SK-N-MC (cell line): ENCODE measurements at regions not wholly inside any gene's neighbourhood (a gene's known extent, or its start where the extent isn't known, plus 50 kb on each side); places are given as distances from the start of the nearest gene placed in this dataset.

ENCODE experiments used
- DNase-seq: peaks from one replicate; pipeline ENCODE4 v3.0.0-alpha.2; 2011; ENCODE audit warnings: low read depth, low spot score
- H3K27ac ChIP-seq: fragments of 200-600 bp; sonication (generic); 2 replicates; pipeline ENCODE4 v1.5.1; 2016; ENCODE audit warnings: mixed run types
- H3K36me3 ChIP-seq: fragments of 200-600 bp; sonication (generic); 2 replicates; pipeline ENCODE4 v1.6.1; 2017; ENCODE audit warnings: antibody characterized with exemption, low read length, mixed read lengths; ENCODE audit not compliant: insufficient read depth
- H3K4me3 ChIP-seq: fragments of 200-600 bp; sonication (generic); 2 replicates; pipeline ENCODE4 v1.5.1; 2016
- H3K9ac ChIP-seq: fragments of 200-600 bp; sonication (generic); 2 replicates; pipeline ENCODE4 v1.8.0; 2017; ENCODE audit warnings: mixed run types, mixed read lengths; ENCODE audit not compliant: insufficient read length
- H3K9me3 ChIP-seq: fragments of 200-600 bp; sonication (generic); 2 replicates; pipeline ENCODE4 v1.6.1; 2017; ENCODE audit warnings: low read depth, mild to moderate bottlenecking, antibody characterized with exemption, low read length, moderate library complexity, mixed read lengths
- EZH2 ChIP-seq: fragments of 200-600 bp; sonication (generic); IDR thresholded peaks from one replicate; pipeline ENCODE4 v1.6.1; 2017; ENCODE audit warnings: antibody characterized with exemption
- FOXP2 ChIP-seq: optimal IDR thresholded peaks from 2 replicates; pipeline ENCODE3; 2011; ENCODE audit warnings: mild to moderate bottlenecking, moderate library complexity; ENCODE audit not compliant: insufficient read depth; ENCODE audit errors: extremely low read length, control extremely low read depth
- POLR2AphosphoS5 ChIP-seq: IDR thresholded peaks from 2 replicates; pipeline ENCODE4 v1.6.1; 2012; ENCODE audit warnings: mild to moderate bottlenecking, low read depth, low read length, borderline replicate concordance

DNA sequence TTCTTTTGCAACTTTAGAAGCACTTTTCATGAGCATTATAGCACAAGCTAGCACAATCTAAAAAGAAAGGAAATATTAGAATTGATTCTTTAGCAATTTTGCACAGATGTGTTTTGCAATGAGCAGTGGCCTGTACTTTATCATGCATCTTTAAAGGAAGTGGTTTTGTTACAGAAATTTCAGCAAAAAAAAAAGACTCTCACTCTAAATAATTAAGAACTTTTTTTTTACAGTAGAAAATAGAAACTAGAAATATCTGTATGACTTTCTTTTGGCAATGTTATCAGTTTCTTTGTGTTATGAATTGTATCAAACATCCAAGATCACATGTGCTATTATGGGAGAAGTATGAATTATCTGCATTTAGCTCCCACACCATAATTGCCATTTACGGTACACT lies 195.7 kb upstream of the KLF6 start:
- H3K4me3 ChIP-seq: no peak overlapping the region
- no peak for DNase-seq
- H3K36me3 ChIP-seq: no peaks in the 10 kb centered on the region
- H3K27ac ChIP-seq: no peak overlapping the region
- no peaks in the 10 kb centered on the region for H3K9me3 ChIP-seq
- no peak for TF ChIP-seq FOXP2
- H3K9ac ChIP-seq: no peak overlapping the region

DNA sequence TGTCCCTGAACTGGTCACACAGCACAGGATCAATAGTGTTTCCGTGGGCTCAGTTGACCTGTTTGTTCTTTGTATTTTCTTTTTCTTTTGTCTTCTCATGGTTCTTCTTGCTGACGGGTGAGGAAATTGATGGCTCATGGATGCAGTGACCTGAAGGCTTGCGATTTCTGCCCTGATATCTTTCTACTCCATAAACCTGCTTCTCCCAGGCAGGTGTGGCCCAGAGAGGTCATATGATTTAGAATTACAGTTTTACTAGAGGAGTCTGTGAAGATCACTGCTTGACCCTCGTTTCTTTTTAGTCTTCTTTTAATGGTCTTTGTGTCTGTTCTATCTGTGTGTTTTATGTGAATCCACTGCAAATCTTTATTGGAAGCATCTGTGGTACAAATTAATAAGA lies 195.1 kb upstream of the KLF6 start:
- Histone ChIP-seq H3K9me3 (no peaks in the 10 kb centered on the region), H3K4me3 (no peak overlapping the region), H3K27ac (no peak overlapping the region), H3K36me3 (no peaks in the 10 kb centered on the region), H3K9ac (no peak overlapping the region)
- no peak for TF ChIP-seq POLR2AphosphoS5
- no peak for TF ChIP-seq EZH2
- no peak for TF ChIP-seq FOXP2
- DNase-seq: no peak

DNA sequence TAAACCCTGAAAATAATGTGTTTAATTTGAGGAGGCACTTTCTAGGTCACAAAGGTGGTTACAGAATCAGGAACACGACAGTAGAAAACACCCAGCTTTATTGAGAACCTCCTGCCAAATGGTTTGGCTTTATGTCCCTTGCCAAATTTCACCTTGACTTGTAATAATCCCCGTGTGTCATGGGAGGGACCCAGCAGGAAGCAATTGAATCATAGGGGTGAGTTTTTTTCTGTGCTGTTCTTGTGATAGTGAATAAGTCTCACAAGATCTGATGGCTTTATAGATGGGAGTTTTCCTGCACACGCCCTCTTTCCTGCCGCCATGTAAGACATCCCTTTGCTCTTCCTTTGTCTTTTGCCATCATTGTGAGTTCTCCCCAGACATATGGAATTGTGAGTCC lies 193.8 kb upstream of the KLF6 start:
- Histone ChIP-seq H3K9me3 (no peaks in the 10 kb centered on the region), H3K36me3 (no peaks in the 10 kb centered on the region), H3K27ac (no peak overlapping the region), H3K9ac (no peak overlapping the region), H3K4me3 (no peak overlapping the region)
- TF ChIP-seq EZH2 (no peak), POLR2AphosphoS5 (no peak), FOXP2 (no peak)
- DNase-seq: no peak

DNA sequence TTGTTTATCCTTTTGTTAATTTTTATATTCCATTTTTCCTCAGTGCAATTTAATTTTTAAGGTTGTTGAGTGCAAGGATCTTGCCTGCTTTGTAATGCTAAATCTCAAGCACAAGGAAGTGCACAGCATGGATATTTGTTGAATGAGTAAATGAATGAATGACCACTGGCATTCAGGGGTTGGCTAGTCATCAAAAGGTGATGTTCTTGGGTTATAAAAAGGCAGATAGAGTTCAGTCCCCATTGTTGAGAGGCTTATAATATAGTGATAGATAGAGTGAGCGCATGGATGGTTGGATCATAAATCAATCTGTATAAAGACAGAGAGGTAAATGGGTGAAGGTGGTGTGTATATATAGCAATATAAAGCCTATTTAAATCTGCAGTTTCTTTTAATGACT lies 193.2 kb upstream of the KLF6 start:
- Histone ChIP-seq H3K4me3 (no peak overlapping the region), H3K27ac (no peak overlapping the region), H3K36me3 (no peaks in the 10 kb centered on the region), H3K9ac (no peak overlapping the region), H3K9me3 (no peaks in the 10 kb centered on the region)
- no peak for DNase-seq
- TF ChIP-seq EZH2: no peak
- TF ChIP-seq FOXP2: no peak
- no peak for TF ChIP-seq POLR2AphosphoS5

DNA sequence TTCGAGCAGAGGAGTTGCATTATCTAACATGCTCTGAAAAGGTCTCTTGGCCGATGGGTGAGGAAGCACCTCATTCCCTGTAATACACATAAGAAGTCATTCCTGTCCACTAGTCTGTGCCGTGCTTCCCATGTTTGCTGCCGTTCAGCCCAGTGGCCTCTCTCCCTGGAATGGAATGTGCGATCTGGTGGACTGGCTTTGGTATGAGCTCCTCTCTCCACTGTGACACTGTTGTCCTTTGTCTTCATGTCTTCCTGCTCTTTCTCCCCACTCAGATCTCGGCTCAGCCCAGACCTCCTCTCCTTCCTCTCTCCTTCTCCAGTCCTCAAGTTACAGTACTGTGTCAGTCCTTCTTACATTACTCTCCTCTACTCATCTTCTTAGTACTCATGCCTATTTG lies 192.8 kb upstream of the KLF6 start:
- no peaks in the 10 kb centered on the region for H3K9me3 ChIP-seq
- H3K9ac ChIP-seq: no peak overlapping the region
- H3K4me3 ChIP-seq: no peak overlapping the region
- no peaks in the 10 kb centered on the region for H3K36me3 ChIP-seq
- no peak for DNase-seq
- TF ChIP-seq EZH2: no peak
- TF ChIP-seq POLR2AphosphoS5: no peak
- no peak for TF ChIP-seq FOXP2
- no peak overlapping the region for H3K27ac ChIP-seq

DNA sequence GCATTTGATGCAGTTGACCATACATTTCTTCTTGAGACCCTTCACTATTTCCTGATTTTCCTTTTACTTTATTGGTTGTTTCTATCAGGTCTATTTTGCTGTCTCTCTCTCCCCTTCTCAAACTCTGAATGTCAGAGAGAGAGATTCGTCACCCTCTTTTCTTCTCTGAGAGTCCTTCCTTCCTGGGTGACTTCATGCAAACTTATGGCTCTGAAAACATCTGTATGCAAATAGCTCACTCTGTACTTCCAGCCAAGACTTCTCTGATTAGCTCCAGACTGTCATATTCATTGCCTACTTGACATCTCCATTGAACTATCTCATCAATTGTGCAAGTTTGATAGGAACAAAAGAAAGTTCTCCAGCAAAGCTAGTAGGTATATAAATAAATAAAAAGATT lies 191.7 kb upstream of the KLF6 start:
- TF ChIP-seq EZH2 (no peak), POLR2AphosphoS5 (no peak), FOXP2 (no peak)
- no peak for DNase-seq
- no peak overlapping the region for H3K27ac ChIP-seq
- H3K36me3 ChIP-seq: no peaks in the 10 kb centered on the region
- no peak overlapping the region for H3K4me3 ChIP-seq
- H3K9ac ChIP-seq: no peak overlapping the region
- no peaks in the 10 kb centered on the region for H3K9me3 ChIP-seq

DNA sequence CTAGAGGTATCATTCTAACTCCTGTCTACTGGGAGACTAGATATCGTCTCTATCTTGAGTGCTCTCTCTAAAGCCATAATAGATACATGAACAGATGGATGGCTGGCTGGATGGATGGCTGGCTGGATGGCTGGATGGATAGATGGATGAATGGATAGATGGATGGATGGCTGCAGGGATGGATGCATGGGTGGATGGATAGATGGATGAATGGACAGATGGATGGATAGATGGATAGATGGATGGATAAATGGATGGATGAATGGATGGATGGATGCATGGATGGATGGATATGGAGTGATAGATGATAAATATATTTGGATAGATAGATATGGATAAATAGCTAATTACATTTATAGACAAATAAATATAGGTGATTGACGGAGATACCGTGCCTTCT lies 191.2 kb upstream of the KLF6 start:
- TF ChIP-seq FOXP2: no peak
- no peak for TF ChIP-seq POLR2AphosphoS5
- no peak for TF ChIP-seq EZH2
- no peak overlapping the region for H3K4me3 ChIP-seq
- no peak overlapping the region for H3K27ac ChIP-seq
- H3K9me3 ChIP-seq: no peaks in the 10 kb centered on the region
- no peak for DNase-seq
- no peak overlapping the region for H3K9ac ChIP-seq
- H3K36me3 ChIP-seq: no peaks in the 10 kb centered on the region

DNA sequence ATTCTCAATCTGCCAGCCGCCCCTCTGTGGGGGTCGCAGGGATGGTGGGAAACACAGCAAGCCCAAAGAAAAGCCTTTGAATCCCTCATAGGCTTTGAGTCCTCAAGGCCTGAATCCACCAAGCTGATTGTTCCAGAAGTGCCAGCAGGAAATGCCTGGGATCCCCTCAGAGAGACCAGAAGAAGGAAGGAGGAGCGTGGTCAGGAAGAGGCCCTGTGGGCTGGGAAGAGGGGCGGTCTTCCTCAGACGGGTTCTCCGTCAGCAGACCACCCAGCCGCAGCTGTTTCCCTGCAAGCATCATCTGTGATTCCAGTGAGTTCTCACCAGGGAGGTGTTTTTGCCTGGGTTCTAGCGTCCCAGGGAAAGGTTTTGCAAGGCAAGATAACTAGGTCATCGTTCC lies 190.0 kb upstream of the KLF6 start:
- Histone ChIP-seq H3K27ac (no peak overlapping the region), H3K36me3 (no peaks in the 10 kb centered on the region), H3K9me3 (no peaks in the 10 kb centered on the region), H3K9ac (no peak overlapping the region), H3K4me3 (no peak overlapping the region)
- TF ChIP-seq EZH2 (no peak), POLR2AphosphoS5 (no peak), FOXP2 (no peak)
- DNase-seq: no peak

DNA sequence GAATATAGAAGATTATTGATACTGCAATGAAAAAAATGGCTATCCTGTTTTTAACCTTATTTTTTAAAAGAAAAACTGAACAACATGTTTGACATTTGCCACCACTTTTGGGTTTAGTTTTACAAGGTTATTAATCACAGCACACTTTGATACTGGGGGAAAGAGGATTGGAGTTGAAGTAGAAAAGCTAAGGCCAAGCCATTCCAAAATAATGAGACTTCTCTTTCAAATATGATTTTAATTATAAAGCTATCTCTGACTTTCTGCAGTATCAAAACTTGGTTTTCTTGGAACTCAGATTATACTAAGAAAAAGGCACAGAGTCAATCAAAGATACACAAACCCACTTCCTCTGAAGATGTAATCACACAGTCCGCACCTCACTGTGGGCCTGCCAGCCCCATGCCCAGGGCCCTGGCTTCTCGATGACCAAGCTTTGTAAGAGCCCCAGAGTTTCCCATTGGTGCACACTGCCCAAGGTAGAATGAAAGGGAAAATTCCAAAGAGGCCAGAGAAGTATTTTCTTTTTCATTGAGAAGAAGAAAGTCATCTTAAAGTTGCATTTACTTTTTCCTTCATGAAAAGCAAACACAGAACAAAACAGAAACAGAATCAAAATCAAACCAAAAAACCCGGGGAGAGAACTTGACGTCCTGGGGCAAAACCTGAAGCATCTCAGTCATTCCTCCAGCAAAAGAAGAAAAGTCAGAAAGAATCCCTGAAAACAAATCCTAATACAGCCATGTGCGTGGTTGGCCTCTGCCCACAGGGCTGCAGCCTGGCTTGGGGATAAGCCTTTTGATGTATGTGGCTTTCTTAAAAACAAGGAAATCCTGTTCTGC lies 187.7 kb upstream of the KLF6 start:
- DNase-seq: no peak
- H3K27ac ChIP-seq: no peak overlapping the region
- H3K9ac ChIP-seq: no peak overlapping the region
- TF ChIP-seq EZH2 (no peak), FOXP2 (no peak), POLR2AphosphoS5 (no peak)
- no peak overlapping the region for H3K4me3 ChIP-seq
- H3K36me3 ChIP-seq: no peaks in the 10 kb centered on the region
- H3K9me3 ChIP-seq: no peaks in the 10 kb centered on the region
